GM12865 (cell line): ENCODE measurements at regions not wholly inside any gene's neighbourhood (a gene's known extent, or its start where the extent isn't known, plus 50 kb on each side); places are given as distances from the start of the nearest gene placed in this dataset.

Source experiments
- DNase-seq: peaks from one replicate; pipeline ENCODE4 v3.0.0; 2010; ENCODE audit warnings: low read depth
- H3K4me3 ChIP-seq: 2 replicates; pipeline ENCODE4 v1.5.1; 2011; ENCODE audit warnings: mild to moderate bottlenecking, low read depth, low read length, control low read depth
- CTCF ChIP-seq: IDR thresholded peaks from 2 replicates; pipeline ENCODE4 v1.5.1; 2011; ENCODE audit warnings: low read length, control low read depth, low read depth, inconsistent platforms; ENCODE audit not compliant: insufficient read depth; ENCODE audit errors: missing control alignments

GRCh38 chr2:122486705-122487415 is 731.4 kb downstream of the TSN start:
- no peak overlapping the region for H3K4me3 ChIP-seq

GRCh38 chr2:122491011-122491410 is 735.6 kb downstream of the TSN start:
- H3K4me3 ChIP-seq = no peak overlapping the region
- TF ChIP-seq CTCF = no peak
- DNase-seq = peak; percentile 12

More at GRCh38 chr2:122486705-122487415, 731.4 kb downstream of the TSN start:
- no peak for TF ChIP-seq CTCF
- no peak for DNase-seq

- TF ChIP-seq CTCF = no peak
- no peak overlapping the region for H3K4me3 ChIP-seq
- DNase-seq = no peak
These were observed 745.1 kb downstream of the TSN start for GRCh38 chr2:122500316-122501105.

GRCh38 chr2:122506620-122507019 is 751.2 kb downstream of the TSN start:
- no peak for TF ChIP-seq CTCF
- H3K4me3 ChIP-seq = no peak overlapping the region
- DNase-seq = no peak

- DNase-seq = no peak
- H3K4me3 ChIP-seq = no peak overlapping the region
- no peak for TF ChIP-seq CTCF
These were observed 751.8 kb downstream of the TSN start for GRCh38 chr2:122507261-122507660.

GRCh38 chr2:122512091-122512490 is 756.6 kb downstream of the TSN start:
- no peak overlapping the region for H3K4me3 ChIP-seq
- no peak for DNase-seq
- TF ChIP-seq CTCF = no peak
